ENCODE measurements at regions not wholly inside any gene's neighbourhood (a gene's known extent, or its start where the extent isn't known, plus 50 kb on each side); places are given as distances from the start of the nearest gene placed in this dataset.

DNA sequence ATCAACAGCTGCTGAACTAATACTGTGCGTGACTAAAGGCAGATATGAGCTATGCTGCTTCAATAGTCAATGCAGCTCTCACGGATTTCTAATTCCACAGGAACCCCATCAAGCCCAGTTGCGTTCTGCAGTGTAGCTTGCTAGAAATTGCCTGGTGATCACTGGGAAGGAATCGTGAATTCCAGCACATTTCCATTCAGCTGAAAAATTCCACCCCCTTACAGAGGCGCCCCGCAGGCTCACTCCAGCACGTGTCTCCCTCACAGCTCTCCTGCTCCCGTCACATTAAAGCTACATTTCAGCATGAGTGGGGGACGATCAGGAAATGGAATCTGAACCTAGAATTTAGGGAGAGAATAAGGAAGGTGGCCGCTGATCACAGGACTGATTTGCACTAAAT is 534.8 kb downstream of the TCERG1L start:
- Histone ChIP-seq H3K27me3 (ENCODE audit: insufficient read depth, low read depth) (no peaks in the 10 kb centered on the region), H3K79me2 (ENCODE audit: insufficient read depth, low read depth) (no peaks in the 10 kb centered on the region), H3K36me3 (ENCODE audit: insufficient read depth) (no peaks in the 10 kb centered on the region), H4K20me1 (ENCODE audit: insufficient read depth) (no peaks in the 10 kb centered on the region), H3K4me2 (no peak overlapping the region), H3K4me3 (IDR thresholded peaks at IDR 0.05; ENCODE audit: insufficient read depth, low read depth, low read length) (no peak overlapping the region), H3K4me1 (ENCODE audit: low read depth, poor library complexity, severe bottlenecking) (no peaks in the 10 kb centered on the region), H3K27ac (no peak overlapping the region), H3K9ac (no peak overlapping the region), H2AFZ (ENCODE audit: low read depth) (no peak overlapping the region)
- TF ChIP-seq, protein P1, sequence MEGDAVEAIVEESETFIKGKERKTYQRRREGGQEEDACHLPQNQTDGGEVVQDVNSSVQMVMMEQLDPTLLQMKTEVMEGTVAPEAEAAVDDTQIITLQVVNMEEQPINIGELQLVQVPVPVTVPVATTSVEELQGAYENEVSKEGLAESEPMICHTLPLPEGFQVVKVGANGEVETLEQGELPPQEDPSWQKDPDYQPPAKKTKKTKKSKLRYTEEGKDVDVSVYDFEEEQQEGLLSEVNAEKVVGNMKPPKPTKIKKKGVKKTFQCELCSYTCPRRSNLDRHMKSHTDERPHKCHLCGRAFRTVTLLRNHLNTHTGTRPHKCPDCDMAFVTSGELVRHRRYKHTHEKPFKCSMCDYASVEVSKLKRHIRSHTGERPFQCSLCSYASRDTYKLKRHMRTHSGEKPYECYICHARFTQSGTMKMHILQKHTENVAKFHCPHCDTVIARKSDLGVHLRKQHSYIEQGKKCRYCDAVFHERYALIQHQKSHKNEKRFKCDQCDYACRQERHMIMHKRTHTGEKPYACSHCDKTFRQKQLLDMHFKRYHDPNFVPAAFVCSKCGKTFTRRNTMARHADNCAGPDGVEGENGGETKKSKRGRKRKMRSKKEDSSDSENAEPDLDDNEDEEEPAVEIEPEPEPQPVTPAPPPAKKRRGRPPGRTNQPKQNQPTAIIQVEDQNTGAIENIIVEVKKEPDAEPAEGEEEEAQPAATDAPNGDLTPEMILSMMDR (conservative IDR thresholded peaks at IDR 0.05; ENCODE audit: low read depth, low read length) = no peak

GRCh38 chr10:130777507-130778165 is 533.9 kb downstream of the TCERG1L start:
- Histone ChIP-seq H3K79me2 (ENCODE audit: insufficient read depth, low read depth) (no peaks in the 10 kb centered on the region), H3K27ac (no peak overlapping the region), H3K4me1 (ENCODE audit: low read depth, poor library complexity, severe bottlenecking) (no peaks in the 10 kb centered on the region), H4K20me1 (ENCODE audit: insufficient read depth) (no peaks in the 10 kb centered on the region), H3K9ac (no peak overlapping the region), H3K27me3 (ENCODE audit: insufficient read depth, low read depth) (no peaks in the 10 kb centered on the region), H3K36me3 (ENCODE audit: insufficient read depth) (no peaks in the 10 kb centered on the region), H2AFZ (ENCODE audit: low read depth) (no peak overlapping the region), H3K4me2 (no peak overlapping the region), H3K4me3 (IDR thresholded peaks at IDR 0.05; ENCODE audit: insufficient read depth, low read depth, low read length) (no peak overlapping the region)
- TF ChIP-seq, protein P1 (conservative IDR thresholded peaks at IDR 0.05; ENCODE audit: low read depth, low read length) = no peak

- Histone ChIP-seq H3K9ac (no peak overlapping the region), H2AFZ (ENCODE audit: low read depth) (no peak overlapping the region), H3K27ac (no peak overlapping the region), H3K27me3 (ENCODE audit: insufficient read depth, low read depth) (no peaks in the 10 kb centered on the region; the same call in 1 of the 2 replicates), H3K79me2 (ENCODE audit: insufficient read depth, low read depth) (no peaks in the 10 kb centered on the region), H3K36me3 (ENCODE audit: insufficient read depth) (no peaks in the 10 kb centered on the region), H3K4me1 (ENCODE audit: low read depth, poor library complexity, severe bottlenecking) (no peaks in the 10 kb centered on the region), H3K4me2 (no peak overlapping the region), H3K4me3 (IDR thresholded peaks at IDR 0.05; ENCODE audit: insufficient read depth, low read depth, low read length) (no peak overlapping the region), H4K20me1 (ENCODE audit: insufficient read depth) (no peaks in the 10 kb centered on the region)
- TF ChIP-seq, protein P1 (conservative IDR thresholded peaks at IDR 0.05; ENCODE audit: low read depth, low read length) = no peak
Observed at GRCh38 chr10:130778166-130778545, 533.4 kb downstream of the TCERG1L start.

- Histone ChIP-seq H3K36me3 (ENCODE audit: insufficient read depth) (no peaks in the 10 kb centered on the region), H3K9ac (no peak overlapping the region), H3K27ac (no peak overlapping the region), H3K4me2 (no peak overlapping the region), H3K4me3 (IDR thresholded peaks at IDR 0.05; ENCODE audit: insufficient read depth, low read depth, low read length) (no peak overlapping the region), H3K27me3 (ENCODE audit: insufficient read depth, low read depth) (no peaks in the 10 kb centered on the region; the same call in 1 of the 2 replicates), H2AFZ (ENCODE audit: low read depth) (no peak overlapping the region), H3K79me2 (ENCODE audit: insufficient read depth, low read depth) (no peaks in the 10 kb centered on the region), H4K20me1 (ENCODE audit: insufficient read depth) (no peaks in the 10 kb centered on the region), H3K4me1 (ENCODE audit: low read depth, poor library complexity, severe bottlenecking) (no peaks in the 10 kb centered on the region)
- TF ChIP-seq, protein P1 (conservative IDR thresholded peaks at IDR 0.05; ENCODE audit: low read depth, low read length) = no peak
Observed at GRCh38 chr10:130780763-130781162, 530.8 kb downstream of the TCERG1L start.

Data from KMS-11 (cell line).